ENCODE measurements at regions not wholly inside any gene's neighbourhood (a gene's known extent, or its start where the extent isn't known, plus 50 kb on each side); places are given as distances from the start of the nearest gene placed in this dataset.
"Not testable (repeated sequence)": the region's sequence is repeated elsewhere in the genome, so short reads cannot be mapped to it uniquely, and the experiment has no call there.

GRCh38 chr12:112705037-112705632 lies 86.4 kb upstream of the RPH3A start:
- no peak overlapping the region for H3K9ac ChIP-seq (ENCODE audit: insufficient read length)
- no peak overlapping the region for H3K4me3 ChIP-seq
- no peaks in the 10 kb centered on the region for H3K36me3 ChIP-seq (ENCODE audit: insufficient read depth, low read length)
- no peak for TF ChIP-seq FOXP2 (optimal IDR thresholded peaks at IDR 0.05; ENCODE audit: control extremely low read depth, extremely low read length, insufficient read depth)
- TF ChIP-seq POLR2AphosphoS5 (IDR thresholded peaks at IDR 0.05; ENCODE audit: borderline replicate concordance, low read depth, low read length), result no peak
- TF ChIP-seq EZH2 (IDR thresholded peaks at IDR 0.05), result no peak
- H3K27ac ChIP-seq, result peak overlapping the region; percentile 89; the same call in 1 of the 2 replicates
- H3K9me3 ChIP-seq (ENCODE audit: low read depth, low read length), result no peaks in the 10 kb centered on the region
- no peak for DNase-seq (ENCODE audit: low read depth, low spot score)

- Histone ChIP-seq H3K36me3 (ENCODE audit: insufficient read depth, low read length) (no peaks in the 10 kb centered on the region), H3K9me3 (ENCODE audit: low read depth, low read length) (no peaks in the 10 kb centered on the region), H3K4me3 (no peak overlapping the region), H3K9ac (ENCODE audit: insufficient read length) (no peak overlapping the region), H3K27ac (peak overlapping the region; percentile 70)
- DNase-seq (ENCODE audit: low read depth, low spot score), result no peak
- TF ChIP-seq POLR2AphosphoS5 (IDR thresholded peaks at IDR 0.05; ENCODE audit: borderline replicate concordance, low read depth, low read length), result no peak
- no peak for TF ChIP-seq EZH2 (IDR thresholded peaks at IDR 0.05)
- no peak for TF ChIP-seq FOXP2 (optimal IDR thresholded peaks at IDR 0.05; ENCODE audit: control extremely low read depth, extremely low read length, insufficient read depth)
These were observed 81.1 kb upstream of the RPH3A start for GRCh38 chr12:112710414-112710813.

DNA sequence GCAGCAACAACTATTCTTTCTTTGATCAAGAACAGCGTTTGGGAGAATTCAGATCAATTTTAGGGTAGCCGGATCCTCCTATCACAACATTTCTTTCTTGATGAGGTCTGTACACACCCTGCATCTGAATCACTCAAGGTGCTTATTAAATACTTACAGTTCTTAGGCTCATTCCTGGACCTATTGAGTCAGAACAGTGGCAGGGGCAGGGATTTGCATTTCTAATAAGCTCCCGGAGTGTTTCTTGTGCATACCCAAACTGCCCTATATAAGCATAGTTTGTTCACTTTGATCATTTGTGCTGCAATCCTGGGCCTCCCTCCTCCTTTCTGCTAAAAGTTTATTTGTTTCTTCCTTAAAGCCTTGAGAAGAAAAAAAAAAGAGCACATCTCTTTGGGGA lies 80.5 kb upstream of the RPH3A start:
- no peaks in the 10 kb centered on the region for H3K9me3 ChIP-seq (ENCODE audit: low read depth, low read length)
- H3K36me3 ChIP-seq (ENCODE audit: insufficient read depth, low read length), result no peaks in the 10 kb centered on the region
- TF ChIP-seq EZH2 (IDR thresholded peaks at IDR 0.05), result no peak
- no peak for TF ChIP-seq FOXP2 (optimal IDR thresholded peaks at IDR 0.05; ENCODE audit: control extremely low read depth, extremely low read length, insufficient read depth)
- TF ChIP-seq POLR2AphosphoS5 (IDR thresholded peaks at IDR 0.05; ENCODE audit: borderline replicate concordance, low read depth, low read length), result no peak
- no peak overlapping the region; the same call in 1 of the 2 replicates for H3K4me3 ChIP-seq
- peak overlapping the region; percentile 70 for H3K27ac ChIP-seq
- no peak overlapping the region for H3K9ac ChIP-seq (ENCODE audit: insufficient read length)
- no peak for DNase-seq (ENCODE audit: low read depth, low spot score)

GRCh38 chr12:112711507-112711906 lies 80.0 kb upstream of the RPH3A start:
- H3K9ac ChIP-seq (ENCODE audit: insufficient read length), result no peak overlapping the region
- H3K4me3 ChIP-seq, result no peak overlapping the region; the same call in 1 of the 2 replicates
- DNase-seq (ENCODE audit: low read depth, low spot score), result no peak
- no peaks in the 10 kb centered on the region for H3K36me3 ChIP-seq (ENCODE audit: insufficient read depth, low read length)
- H3K9me3 ChIP-seq (ENCODE audit: low read depth, low read length), result no peaks in the 10 kb centered on the region
- TF ChIP-seq POLR2AphosphoS5 (IDR thresholded peaks at IDR 0.05; ENCODE audit: borderline replicate concordance, low read depth, low read length) (no peak), EZH2 (IDR thresholded peaks at IDR 0.05) (no peak), FOXP2 (optimal IDR thresholded peaks at IDR 0.05; ENCODE audit: control extremely low read depth, extremely low read length, insufficient read depth) (no peak)
- H3K27ac ChIP-seq, result peak overlapping the region; percentile 70

- not testable (repeated sequence) for H3K27ac ChIP-seq, H3K4me3 ChIP-seq
These were observed 78.8 kb upstream of the RPH3A start for GRCh38 chr12:112712751-112713150.

DNA sequence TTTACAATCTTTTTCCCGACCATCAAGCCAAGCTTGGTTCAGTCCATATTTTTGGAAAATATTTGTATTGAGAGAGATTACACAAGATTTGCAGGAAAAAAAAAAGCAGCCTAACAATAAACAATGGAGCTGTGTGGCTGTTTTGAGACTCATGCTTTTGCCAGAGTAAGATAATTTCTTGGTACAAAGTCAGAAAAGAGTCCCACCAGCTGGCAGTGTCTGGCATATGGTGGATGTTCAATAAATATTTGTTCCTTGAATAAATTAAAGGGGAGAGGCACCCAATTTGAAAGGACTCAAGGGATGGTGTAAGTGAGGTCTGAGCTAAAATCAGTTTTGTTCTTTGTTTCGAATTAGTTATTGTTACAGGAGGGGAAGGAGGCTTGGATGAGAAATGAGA lies 78.1 kb upstream of the RPH3A start:
- Histone ChIP-seq H3K9ac (ENCODE audit: insufficient read length) (no peak overlapping the region), H3K4me3 (no peak overlapping the region), H3K9me3 (ENCODE audit: low read depth, low read length) (no peaks in the 10 kb centered on the region), H3K36me3 (ENCODE audit: insufficient read depth, low read length) (no peaks in the 10 kb centered on the region), H3K27ac (no peak overlapping the region)
- DNase-seq (ENCODE audit: low read depth, low spot score), result no peak
- TF ChIP-seq FOXP2 (optimal IDR thresholded peaks at IDR 0.05; ENCODE audit: control extremely low read depth, extremely low read length, insufficient read depth) (no peak), POLR2AphosphoS5 (IDR thresholded peaks at IDR 0.05; ENCODE audit: borderline replicate concordance, low read depth, low read length) (no peak), EZH2 (IDR thresholded peaks at IDR 0.05) (no peak)

More at GRCh38 chr12:112712751-112713150, 78.8 kb upstream of the RPH3A start:
- H3K36me3 ChIP-seq (ENCODE audit: insufficient read depth, low read length); H3K9me3 ChIP-seq (ENCODE audit: low read depth, low read length); H3K9ac ChIP-seq (ENCODE audit: insufficient read length); DNase-seq (ENCODE audit: low read depth, low spot score): not testable (repeated sequence)

DNA sequence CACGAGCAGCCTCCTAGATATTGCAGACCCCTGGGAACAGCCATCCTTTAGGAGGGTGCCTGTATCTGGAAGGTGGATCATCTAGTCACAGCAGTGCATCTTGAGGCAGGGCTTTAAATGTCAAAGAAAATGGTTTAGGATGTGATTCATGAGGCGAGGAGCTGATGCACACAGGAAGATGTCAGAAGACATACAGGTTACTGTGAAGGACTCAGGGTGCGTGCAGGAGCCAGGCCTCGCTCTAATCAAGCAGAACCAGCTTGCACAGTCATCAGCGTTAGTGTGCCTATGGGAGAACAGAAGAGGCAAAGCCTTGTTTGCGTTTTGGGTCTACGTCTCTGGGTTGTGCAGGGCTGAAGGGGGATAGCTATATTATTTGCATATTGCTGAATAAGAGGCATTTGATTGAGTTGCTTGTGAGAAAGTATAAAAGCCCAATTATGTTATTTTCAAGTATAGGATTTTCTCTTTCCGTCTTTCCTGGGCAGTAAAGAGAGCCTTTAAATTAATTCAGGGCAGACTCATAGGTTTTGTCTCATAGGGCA lies 77.3 kb upstream of the RPH3A start:
- H3K9me3 ChIP-seq (ENCODE audit: low read depth, low read length), result no peaks in the 10 kb centered on the region
- H3K4me3 ChIP-seq, result 0 out of 2 replicates have a peak overlapping the region, but pooled peaks have one; percentile 8
- DNase-seq (ENCODE audit: low read depth, low spot score), result peak; percentile 34
- H3K27ac ChIP-seq, result peak overlapping the region; percentile 72
- TF ChIP-seq POLR2AphosphoS5 (IDR thresholded peaks at IDR 0.05; ENCODE audit: borderline replicate concordance, low read depth, low read length) (no peak), EZH2 (IDR thresholded peaks at IDR 0.05) (no peak), FOXP2 (optimal IDR thresholded peaks at IDR 0.05; ENCODE audit: control extremely low read depth, extremely low read length, insufficient read depth) (no peak)
- no peak overlapping the region for H3K9ac ChIP-seq (ENCODE audit: insufficient read length)
- no peaks in the 10 kb centered on the region for H3K36me3 ChIP-seq (ENCODE audit: insufficient read depth, low read length)

- H3K4me3 ChIP-seq, result no peak overlapping the region
- H3K27ac ChIP-seq, result no peak overlapping the region
- no peak for DNase-seq (ENCODE audit: low read depth, low spot score)
- no peaks in the 10 kb centered on the region for H3K36me3 ChIP-seq (ENCODE audit: insufficient read depth, low read length)
- TF ChIP-seq POLR2AphosphoS5 (IDR thresholded peaks at IDR 0.05; ENCODE audit: borderline replicate concordance, low read depth, low read length) (no peak), EZH2 (IDR thresholded peaks at IDR 0.05) (no peak), FOXP2 (optimal IDR thresholded peaks at IDR 0.05; ENCODE audit: control extremely low read depth, extremely low read length, insufficient read depth) (no peak)
- no peak overlapping the region for H3K9ac ChIP-seq (ENCODE audit: insufficient read length)
- no peaks in the 10 kb centered on the region for H3K9me3 ChIP-seq (ENCODE audit: low read depth, low read length)
These were observed 75.2 kb upstream of the RPH3A start for GRCh38 chr12:112716099-112717093.

Measured in SK-N-MC (cell line).